NCI-H226 (cell line): ENCODE measurements at regions not wholly inside any gene's neighbourhood (a gene's known extent, or its start where the extent isn't known, plus 50 kb on each side); places are given as distances from the start of the nearest gene placed in this dataset.
"Not testable (repeated sequence)": the region's sequence is repeated elsewhere in the genome, so short reads cannot be mapped to it uniquely, and the experiment has no call there.

ENCODE experiments used
- DNase-seq: peaks from one replicate; pipeline ENCODE4 v3.0.0-alpha.2; 2015

DNA sequence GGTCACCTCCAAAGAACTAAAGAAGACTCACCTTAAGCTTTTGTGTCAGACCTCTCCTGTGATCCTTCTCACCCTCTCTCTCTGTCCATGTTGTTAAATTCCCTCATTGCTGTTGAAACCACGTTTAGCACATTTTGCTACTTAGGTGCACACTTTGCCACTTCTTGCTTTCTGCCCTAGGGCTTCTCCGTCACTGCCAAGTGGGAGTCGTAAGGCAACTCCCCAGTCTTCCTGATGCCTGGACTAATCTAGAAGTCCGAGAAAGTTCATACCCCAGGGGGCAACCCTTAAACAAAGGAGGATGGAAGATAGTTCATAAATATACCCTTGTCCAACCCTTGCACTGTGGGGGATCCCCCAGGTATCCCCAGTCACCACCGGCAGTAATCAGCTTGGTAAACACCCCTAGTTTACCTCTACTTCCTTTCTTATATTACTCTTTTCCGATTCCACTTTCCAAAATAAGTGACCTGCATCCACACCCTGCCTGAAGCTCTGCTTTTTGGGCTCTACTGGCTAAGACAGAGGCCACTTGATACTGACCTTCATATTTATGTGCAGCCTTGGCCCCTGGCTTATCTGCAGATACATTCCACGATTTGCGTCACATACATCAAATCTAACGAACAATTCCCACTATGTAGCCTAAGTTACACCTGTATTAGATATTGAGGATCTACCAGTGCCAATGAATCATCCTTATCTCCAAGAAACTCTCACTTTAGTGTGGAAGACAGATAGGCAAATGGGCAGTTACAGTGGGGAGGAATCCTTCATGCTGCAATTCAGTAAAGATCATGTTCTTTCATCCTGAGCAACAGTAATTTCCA, 776.2 kb downstream of the RNF144A start:
- peak; percentile 73 for DNase-seq

DNA sequence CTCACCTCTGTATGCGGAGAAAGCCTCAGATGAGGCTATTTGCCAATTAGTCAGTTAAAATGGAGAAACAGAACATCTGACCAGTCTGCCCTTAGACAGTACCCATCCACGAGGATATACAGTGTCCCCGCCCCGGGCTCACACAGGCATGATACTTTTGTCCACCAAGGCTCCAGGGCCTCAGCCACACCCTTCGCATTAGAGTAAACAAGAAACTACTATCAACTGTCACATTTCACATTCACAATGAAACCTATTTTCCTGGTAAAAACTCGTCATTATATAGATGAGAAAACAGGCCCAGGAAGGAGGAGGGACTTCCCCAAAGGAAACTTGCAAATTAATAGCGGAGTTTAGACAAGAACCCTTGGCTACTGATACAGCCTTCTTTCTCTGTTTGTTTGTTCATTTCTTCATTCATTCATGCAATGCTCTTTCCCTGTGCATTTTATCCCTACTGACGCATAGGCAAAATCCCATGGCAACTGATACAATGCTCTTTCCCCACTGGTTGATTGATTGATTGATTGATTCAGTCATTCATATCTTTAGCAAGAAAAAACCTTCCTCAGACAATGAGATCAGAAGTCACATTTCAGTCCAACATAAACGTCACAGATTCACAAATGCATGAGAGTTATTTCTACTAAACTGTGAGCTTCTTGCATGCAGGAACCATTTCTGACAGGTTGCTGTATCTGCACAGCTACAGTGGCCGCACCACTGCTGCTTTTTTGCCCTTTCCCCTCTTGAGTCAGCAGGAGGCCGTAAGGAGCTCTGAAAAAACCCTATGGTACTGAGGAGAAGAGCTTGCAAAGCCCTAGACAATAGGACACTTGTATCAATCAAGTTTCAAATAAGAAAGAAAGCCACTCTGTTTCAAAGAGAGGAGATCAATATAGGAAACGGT, 777.1 kb downstream of the RNF144A start:
- DNase-seq, result no peak

DNA sequence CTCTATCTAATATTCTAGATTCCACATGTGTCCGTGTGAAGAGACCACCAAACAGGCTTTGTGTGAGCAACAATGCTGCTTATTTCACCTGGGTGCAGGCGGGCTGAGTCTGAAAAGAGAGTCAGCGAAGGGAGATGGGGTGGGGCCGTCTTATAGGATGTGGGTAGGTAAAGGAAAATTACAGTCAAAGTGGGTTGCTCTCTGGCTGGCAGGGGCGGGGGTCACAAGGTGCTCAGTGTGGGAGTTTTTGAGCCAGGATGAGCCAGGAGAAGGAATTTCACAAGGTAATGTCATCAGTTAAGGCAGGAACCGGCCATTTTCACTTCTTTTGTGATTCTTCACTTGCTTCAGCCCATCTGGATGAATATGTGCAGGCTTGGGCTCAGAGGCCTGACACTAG, 779.3 kb downstream of the RNF144A start:
- DNase-seq, result not testable (repeated sequence)

DNA sequence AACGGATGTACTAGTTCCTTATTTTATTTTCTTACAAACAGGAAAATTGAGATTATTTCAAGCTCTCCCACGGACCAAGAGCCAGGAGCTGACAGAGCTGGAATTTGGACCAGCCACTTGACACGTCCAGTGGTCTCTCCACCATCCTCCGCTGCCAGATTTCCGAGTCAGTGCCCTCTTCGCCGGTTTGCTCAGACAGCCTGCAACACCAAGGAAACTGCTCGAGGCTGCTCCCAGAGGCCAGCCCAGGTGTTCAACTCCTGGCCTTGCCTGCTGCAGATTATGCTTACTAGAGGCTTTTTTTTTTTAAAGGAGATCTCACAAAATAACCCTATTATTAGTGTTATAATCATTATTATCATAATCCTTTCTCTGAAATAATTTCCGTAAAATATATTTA, 779.8 kb downstream of the RNF144A start:
- no peak for DNase-seq

GRCh38 chr2:7701791-7702190, 784.6 kb downstream of the RNF144A start:
- no peak for DNase-seq

DNA sequence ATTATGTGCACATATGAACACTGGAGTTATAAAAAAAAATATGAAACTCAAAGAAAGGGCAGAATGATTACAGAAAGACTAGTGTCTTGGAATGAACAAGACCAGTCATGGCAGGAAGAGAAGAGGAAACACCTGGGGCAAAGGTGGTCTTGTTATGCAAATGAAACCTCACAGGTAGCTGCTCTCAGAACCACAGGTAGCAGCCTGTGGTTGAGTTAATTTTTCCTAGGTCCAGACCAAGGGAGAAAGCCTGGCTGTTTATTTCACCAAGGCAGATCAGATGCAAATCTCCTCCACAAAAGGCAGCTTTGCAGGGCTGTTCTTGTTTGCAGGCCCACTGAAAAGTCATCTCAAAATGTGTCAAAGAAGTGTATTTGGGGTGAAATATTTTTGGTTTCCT, 785.8 kb downstream of the RNF144A start:
- DNase-seq, result no peak

- no peak for DNase-seq
Observed at GRCh38 chr2:7703543-7704144, 786.4 kb downstream of the RNF144A start.

DNA sequence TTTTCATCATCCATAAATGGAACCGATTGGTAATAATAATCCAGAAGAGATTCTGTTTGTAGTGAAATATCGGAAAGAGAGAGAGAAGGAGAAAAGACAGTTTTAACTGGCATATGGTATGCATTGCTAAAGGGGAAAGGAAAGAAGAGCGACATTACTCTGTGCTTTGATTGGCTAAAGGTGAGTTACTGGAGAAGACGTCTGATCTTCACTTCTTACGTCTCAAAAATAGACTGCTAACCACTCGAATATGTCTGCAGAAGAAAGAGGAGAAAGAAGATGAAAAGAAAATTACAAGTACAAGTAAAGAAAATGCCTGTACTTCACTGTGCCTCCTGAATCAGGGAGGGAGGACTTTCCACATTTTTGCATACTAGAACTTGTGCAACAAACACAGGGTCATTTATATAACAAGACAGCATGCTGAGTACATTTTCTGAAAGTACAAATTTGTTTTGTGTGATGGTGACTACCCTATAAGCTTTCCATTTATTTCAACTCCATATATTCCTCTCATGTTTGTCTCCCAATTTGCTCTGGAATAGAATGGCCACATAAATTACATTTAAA, 787.2 kb downstream of the RNF144A start:
- DNase-seq, result no peak

DNA sequence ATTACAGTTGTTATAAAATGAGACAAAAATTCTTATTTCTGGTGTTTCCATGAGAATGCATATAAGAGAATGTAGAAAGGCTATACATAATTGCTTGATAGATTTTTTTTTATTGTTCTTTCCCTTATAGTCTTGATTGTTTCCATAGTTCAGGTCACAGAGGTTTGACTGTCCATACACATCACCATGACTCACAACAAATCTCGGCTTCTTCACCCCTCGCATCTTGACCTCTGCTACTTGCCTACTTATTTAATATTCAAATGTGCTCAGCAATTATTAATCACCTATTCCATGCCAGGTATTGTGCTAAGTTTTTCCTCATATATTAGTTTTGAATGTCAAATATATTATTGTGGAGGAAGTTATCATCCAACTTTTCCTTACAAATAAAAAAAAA, 789.6 kb downstream of the RNF144A start:
- peak; percentile 12 for DNase-seq

GRCh38 chr2:7707723-7708122, 790.5 kb downstream of the RNF144A start:
- DNase-seq, result peak; percentile 87

DNA sequence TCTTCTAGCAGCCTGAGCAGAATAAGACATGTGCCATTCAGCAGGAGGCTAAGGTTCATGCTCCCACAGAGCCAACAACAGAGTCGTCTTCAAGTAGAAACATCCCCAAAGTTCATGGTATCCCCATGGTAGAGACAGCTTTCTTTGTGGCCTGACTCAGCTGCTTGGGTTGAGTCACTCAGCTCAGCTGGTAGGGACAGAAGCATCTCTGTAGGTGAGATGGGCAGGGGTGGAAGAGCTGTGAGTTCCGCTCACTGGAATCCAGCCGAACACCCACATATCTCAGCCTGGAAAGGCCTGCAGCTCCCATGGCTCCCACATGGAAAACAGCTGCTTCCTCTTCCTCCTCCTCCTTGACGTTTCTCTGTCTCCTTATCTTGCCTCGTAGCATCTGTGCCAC, 792.7 kb downstream of the RNF144A start:
- no peak for DNase-seq

DNA sequence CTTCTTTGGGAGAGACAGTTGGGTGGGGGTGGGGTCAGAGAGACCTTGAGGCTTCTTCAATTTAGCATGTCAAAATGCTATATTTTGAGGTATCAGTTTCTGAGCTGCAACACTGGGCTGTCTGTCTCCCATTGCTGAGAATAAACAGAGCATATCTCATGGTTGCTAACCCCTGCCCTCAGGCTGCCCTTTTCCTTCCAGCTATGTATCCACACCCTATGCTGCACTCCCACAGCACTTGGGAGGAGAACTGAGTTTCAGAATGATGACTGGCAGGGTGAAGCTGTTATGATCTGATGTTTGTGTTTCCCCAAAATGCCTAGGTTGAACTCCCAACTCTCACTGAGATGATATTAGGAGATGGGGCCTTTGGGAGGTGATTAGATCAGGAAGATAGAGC, 794.0 kb downstream of the RNF144A start:
- DNase-seq, result peak; percentile 34

- no peak for DNase-seq
Observed at GRCh38 chr2:7719876-7720275, 802.7 kb downstream of the RNF144A start.

GRCh38 chr2:7721413-7721995, 804.3 kb downstream of the RNF144A start:
- DNase-seq, result no peak

- DNase-seq, result no peak
Observed at GRCh38 chr2:7722212-7722910, 805.1 kb downstream of the RNF144A start.

- no peak for DNase-seq
Observed at GRCh38 chr2:7724336-7724735, 807.1 kb downstream of the RNF144A start.

DNA sequence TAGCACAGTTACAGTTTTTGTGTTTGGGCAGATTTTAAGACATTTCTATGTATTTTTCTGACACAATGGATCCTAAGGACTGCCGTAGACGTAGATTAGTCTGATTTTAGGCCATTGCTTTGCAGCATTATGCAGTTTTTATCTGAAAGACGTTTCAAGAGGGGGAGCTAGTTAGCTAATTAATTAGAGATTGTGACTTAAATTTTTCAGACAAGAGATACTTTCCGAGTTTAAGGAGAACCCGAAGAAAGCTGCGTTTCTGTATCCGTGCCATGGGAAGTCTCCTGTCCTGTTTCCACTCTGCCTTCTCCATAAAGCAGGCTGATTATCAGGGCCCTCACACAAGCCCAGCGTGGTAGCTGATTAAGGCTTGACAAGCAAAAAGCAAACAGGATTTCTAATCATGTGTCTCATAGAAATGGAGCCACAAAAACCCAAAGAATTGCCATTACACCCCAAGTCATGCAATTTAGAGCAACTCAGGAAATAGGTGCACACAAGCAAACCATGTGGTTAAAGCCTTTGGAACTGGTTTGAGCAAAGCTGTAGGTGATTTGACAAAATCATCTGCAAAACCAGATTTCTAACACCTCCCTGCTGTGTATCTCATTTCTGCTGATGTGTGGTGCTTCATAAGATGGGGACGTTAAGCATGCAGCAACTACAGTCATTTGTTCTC, 808.1 kb downstream of the RNF144A start:
- no peak for DNase-seq

DNA sequence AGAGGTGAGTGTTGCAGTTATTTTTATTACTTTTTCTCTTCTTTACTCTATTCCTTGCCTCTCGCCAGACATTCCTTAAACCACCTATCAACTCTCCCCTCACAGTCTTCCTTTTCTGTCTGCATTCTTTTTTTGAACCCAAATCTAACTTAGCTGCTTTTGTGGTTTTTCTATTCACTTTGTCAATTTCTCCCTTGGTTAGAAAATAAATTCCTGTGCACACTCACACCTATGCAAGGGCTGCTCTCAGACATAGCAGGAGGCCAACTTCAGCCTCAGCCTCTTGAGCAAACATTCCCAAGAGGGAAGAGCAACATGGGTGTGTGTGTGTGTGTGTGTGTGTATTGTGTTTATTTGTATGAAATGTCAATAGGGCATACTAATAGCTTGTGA, 808.6 kb downstream of the RNF144A start:
- no peak for DNase-seq

- no peak for DNase-seq
Observed at GRCh38 chr2:7726989-7727388, 809.8 kb downstream of the RNF144A start.

GRCh38 chr2:7728388-7728787, 811.2 kb downstream of the RNF144A start:
- no peak for DNase-seq

DNA sequence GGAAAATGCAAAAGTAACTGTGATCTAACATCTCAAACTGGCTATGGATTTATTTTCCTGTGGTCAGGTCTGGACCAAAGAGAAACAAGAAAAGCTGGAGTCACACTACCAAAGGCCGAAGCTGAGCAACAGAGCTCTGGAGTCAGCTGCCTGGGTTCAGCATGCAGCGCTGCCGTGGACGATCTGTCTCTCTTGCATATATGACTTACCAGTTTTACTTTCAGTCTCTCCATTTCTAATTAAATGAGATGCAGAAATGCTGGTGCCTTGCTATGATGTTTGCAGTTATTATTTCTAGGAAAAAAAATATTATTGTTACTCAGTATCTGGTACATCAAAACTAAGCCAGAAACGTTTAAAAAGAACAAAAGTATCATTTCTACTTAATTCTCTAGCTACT, 813.2 kb downstream of the RNF144A start:
- no peak for DNase-seq

DNA sequence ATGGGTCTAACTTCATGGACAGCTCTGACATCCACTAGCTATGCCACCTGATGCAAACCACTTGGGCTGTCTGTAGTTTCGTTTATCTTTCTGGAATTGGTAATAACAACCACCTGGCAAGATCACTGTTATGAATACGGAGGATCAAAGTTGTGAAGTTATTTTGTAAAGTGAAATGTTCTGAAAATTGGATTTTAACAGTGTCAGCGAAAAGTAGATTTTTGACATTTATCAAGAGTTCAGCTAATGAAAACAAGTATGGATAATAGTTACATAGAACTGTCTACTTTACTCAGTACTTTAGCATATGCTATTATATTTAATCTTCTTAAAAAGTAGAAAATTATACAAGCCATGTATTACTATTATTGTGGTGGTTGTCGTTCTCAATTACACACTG, 813.8 kb downstream of the RNF144A start:
- no peak for DNase-seq
